Hindlimb muscle (tissue), 1 donor: ENCODE measurements at regions not wholly inside any gene's neighbourhood (a gene's known extent, or its start where the extent isn't known, plus 50 kb on each side); places are given as distances from the start of the nearest gene placed in this dataset.

Source experiments
- DNase-seq: peaks from one replicate; pipeline ENCODE4 v3.0.0-alpha.2; 2013

DNA sequence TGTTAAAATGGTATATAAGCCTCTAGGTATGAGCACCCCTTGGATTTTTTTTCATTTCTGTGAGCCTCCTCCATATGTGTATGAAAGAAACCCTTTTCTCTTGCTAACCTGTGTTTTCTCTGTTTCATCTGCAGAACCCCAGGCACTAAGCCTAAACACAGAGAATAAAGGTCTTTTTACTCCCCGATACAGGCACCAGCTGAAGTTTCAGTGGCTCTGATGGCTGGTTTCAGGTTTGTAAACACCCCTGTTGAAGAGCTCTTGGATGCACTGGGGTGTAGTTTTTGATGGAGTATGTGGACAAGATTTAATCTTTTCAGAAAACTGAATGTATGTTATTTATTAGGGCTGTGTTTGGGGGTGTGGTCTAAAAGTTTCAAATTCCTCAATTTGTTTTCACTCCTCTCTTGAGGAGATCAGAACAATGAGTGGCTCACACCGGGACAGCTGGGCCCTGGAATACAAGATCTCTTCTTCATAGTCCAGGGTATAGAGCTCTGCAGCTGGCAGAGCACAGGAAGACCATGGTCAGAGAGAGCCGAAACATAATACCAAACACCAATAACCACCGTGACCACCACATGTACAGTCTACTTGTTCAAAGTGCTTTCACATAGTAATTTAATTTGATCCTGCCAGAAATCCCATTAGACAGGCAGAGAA, 50.2 kb upstream of the VTCN1 start:
- DNase-seq, result no peak
